ENCODE measurements at regions not wholly inside any gene's neighbourhood (a gene's known extent, or its start where the extent isn't known, plus 50 kb on each side); places are given as distances from the start of the nearest gene placed in this dataset.

DNA sequence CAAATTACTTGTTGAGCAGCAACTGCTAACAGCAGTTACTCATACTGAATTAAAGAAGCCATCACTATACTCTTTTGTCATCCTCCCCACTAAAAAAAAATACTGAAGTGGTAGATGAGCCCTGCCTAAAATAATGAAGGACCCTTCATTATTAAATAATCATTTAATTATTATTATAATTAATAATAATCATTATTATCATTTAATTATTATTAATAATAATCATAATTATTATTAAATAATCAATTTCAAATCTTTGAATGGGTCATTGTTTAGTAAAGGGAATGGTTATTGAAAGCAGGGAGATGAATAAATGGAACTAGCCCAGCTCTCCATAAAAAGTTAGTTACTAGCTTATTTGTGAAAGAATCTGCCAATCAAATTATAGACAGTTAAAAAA is 396.4 kb downstream of the NFIB start:
- ATAC-seq, result no peak
- TF ChIP-seq ARNTL (CRISPR knock-in tag; IDR thresholded peaks at IDR 0.05; ENCODE audit: borderline replicate concordance, low read depth) (no peak), ZFP3 (CRISPR knock-in tag; IDR thresholded peaks at IDR 0.05) (no peak), ZC3H10 (CRISPR knock-in tag; IDR thresholded peaks at IDR 0.05) (no peak), TOX (CRISPR knock-in tag; IDR thresholded peaks at IDR 0.05; ENCODE audit: borderline replicate concordance) (no peak), ZNF8 (CRISPR knock-in tag; IDR thresholded peaks at IDR 0.05) (no peak), BACH2 (CRISPR knock-in tag; IDR thresholded peaks at IDR 0.05; ENCODE audit: borderline replicate concordance) (no peak), RARB (CRISPR knock-in tag; IDR thresholded peaks at IDR 0.05) (no peak), ISL1 (CRISPR knock-in tag; IDR thresholded peaks at IDR 0.05) (no peak), CSDC2 (CRISPR knock-in tag; IDR thresholded peaks at IDR 0.05) (no peak), ZNF70 (CRISPR knock-in tag; IDR thresholded peaks at IDR 0.05) (no peak), SNAI2 (CRISPR knock-in tag; IDR thresholded peaks at IDR 0.05) (no peak), ESRRG (CRISPR knock-in tag; IDR thresholded peaks at IDR 0.05) (no peak), PPARA (CRISPR knock-in tag; IDR thresholded peaks at IDR 0.05; ENCODE audit: borderline replicate concordance) (no peak), TCF4 (CRISPR knock-in tag; IDR thresholded peaks at IDR 0.05; ENCODE audit: borderline replicate concordance) (no peak)
- TF ChIP-seq, protein P1, sequence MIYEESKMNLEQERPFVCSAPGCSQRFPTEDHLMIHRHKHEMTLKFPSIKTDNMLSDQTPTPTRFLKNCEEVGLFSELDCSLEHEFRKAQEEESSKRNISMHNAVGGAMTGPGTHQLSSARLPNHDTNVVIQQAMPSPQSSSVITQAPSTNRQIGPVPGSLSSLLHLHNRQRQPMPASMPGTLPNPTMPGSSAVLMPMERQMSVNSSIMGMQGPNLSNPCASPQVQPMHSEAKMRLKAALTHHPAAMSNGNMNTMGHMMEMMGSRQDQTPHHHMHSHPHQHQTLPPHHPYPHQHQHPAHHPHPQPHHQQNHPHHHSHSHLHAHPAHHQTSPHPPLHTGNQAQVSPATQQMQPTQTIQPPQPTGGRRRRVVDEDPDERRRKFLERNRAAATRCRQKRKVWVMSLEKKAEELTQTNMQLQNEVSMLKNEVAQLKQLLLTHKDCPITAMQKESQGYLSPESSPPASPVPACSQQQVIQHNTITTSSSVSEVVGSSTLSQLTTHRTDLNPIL (CRISPR knock-in tag; IDR thresholded peaks at IDR 0.05; ENCODE audit: low read depth), result no peak
- TF ChIP-seq, protein P2, sequence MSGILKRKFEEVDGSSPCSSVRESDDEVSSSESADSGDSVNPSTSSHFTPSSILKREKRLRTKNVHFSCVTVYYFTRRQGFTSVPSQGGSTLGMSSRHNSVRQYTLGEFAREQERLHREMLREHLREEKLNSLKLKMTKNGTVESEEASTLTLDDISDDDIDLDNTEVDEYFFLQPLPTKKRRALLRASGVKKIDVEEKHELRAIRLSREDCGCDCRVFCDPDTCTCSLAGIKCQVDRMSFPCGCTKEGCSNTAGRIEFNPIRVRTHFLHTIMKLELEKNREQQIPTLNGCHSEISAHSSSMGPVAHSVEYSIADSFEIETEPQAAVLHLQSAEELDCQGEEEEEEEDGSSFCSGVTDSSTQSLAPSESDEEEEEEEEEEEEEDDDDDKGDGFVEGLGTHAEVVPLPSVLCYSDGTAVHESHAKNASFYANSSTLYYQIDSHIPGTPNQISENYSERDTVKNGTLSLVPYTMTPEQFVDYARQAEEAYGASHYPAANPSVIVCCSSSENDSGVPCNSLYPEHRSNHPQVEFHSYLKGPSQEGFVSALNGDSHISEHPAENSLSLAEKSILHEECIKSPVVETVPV (CRISPR knock-in tag; IDR thresholded peaks at IDR 0.05), result no peak
- TF ChIP-seq, protein P3, sequence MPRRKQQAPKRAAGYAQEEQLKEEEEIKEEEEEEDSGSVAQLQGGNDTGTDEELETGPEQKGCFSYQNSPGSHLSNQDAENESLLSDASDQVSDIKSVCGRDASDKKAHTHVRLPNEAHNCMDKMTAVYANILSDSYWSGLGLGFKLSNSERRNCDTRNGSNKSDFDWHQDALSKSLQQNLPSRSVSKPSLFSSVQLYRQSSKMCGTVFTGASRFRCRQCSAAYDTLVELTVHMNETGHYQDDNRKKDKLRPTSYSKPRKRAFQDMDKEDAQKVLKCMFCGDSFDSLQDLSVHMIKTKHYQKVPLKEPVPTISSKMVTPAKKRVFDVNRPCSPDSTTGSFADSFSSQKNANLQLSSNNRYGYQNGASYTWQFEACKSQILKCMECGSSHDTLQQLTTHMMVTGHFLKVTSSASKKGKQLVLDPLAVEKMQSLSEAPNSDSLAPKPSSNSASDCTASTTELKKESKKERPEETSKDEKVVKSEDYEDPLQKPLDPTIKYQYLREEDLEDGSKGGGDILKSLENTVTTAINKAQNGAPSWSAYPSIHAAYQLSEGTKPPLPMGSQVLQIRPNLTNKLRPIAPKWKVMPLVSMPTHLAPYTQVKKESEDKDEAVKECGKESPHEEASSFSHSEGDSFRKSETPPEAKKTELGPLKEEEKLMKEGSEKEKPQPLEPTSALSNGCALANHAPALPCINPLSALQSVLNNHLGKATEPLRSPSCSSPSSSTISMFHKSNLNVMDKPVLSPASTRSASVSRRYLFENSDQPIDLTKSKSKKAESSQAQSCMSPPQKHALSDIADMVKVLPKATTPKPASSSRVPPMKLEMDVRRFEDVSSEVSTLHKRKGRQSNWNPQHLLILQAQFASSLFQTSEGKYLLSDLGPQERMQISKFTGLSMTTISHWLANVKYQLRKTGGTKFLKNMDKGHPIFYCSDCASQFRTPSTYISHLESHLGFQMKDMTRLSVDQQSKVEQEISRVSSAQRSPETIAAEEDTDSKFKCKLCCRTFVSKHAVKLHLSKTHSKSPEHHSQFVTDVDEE (CRISPR knock-in tag; IDR thresholded peaks at IDR 0.05), result no peak
- TF ChIP-seq, protein P4, sequence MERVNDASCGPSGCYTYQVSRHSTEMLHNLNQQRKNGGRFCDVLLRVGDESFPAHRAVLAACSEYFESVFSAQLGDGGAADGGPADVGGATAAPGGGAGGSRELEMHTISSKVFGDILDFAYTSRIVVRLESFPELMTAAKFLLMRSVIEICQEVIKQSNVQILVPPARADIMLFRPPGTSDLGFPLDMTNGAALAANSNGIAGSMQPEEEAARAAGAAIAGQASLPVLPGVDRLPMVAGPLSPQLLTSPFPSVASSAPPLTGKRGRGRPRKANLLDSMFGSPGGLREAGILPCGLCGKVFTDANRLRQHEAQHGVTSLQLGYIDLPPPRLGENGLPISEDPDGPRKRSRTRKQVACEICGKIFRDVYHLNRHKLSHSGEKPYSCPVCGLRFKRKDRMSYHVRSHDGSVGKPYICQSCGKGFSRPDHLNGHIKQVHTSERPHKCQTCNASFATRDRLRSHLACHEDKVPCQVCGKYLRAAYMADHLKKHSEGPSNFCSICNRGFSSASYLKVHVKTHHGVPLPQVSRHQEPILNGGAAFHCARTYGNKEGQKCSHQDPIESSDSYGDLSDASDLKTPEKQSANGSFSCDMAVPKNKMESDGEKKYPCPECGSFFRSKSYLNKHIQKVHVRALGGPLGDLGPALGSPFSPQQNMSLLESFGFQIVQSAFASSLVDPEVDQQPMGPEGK (CRISPR knock-in tag; IDR thresholded peaks at IDR 0.05; ENCODE audit: borderline replicate concordance), result no peak
- TF ChIP-seq, protein P5, sequence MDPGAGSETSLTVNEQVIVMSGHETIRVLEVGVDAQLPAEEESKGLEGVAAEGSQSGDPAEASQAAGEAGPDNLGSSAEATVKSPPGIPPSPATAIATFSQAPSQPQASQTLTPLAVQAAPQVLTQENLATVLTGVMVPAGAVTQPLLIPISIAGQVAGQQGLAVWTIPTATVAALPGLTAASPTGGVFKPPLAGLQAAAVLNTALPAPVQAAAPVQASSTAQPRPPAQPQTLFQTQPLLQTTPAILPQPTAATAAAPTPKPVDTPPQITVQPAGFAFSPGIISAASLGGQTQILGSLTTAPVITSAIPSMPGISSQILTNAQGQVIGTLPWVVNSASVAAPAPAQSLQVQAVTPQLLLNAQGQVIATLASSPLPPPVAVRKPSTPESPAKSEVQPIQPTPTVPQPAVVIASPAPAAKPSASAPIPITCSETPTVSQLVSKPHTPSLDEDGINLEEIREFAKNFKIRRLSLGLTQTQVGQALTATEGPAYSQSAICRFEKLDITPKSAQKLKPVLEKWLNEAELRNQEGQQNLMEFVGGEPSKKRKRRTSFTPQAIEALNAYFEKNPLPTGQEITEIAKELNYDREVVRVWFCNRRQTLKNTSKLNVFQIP (CRISPR knock-in tag; IDR thresholded peaks at IDR 0.05; ENCODE audit: borderline replicate concordance, low read depth), result no peak

DNA sequence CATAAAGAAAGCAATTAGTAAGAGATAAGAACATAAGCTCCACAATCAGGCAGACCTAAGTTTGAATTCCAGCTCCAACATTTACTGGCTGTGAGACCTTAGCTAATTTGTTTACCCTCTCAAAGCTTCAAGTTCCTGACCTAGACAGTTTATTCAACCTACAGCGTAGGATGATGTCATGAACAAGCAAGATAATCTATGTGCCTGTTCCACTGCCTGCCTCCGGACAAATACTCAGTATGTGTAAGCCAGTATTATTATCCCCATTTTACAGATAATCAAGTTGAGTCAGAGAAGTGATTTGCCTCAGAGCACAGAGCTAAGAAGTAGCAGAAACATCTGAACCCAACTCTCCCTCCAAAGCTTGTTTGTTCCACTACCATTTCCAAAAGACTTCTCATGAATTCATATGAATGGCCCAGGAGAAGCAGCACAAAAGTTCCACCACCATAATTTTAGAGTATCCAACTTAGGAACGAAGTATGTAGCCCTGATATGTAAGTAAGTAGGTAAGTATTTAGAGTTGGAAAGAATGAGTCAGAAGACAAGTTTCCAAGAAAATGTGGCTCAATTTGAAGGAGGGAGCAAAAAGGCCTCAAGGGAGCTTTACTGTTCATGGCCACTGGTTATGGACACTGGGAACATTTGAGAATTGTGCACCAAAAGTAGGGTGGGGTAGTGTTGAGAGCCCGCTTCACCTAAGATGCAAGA is 398.2 kb downstream of the NFIB start:
- TF ChIP-seq ISL1 (CRISPR knock-in tag; IDR thresholded peaks at IDR 0.05) (no peak), ESRRG (CRISPR knock-in tag; IDR thresholded peaks at IDR 0.05) (no peak), ZC3H10 (CRISPR knock-in tag; IDR thresholded peaks at IDR 0.05) (no peak), TCF4 (CRISPR knock-in tag; IDR thresholded peaks at IDR 0.05; ENCODE audit: borderline replicate concordance) (no peak)
- TF ChIP-seq, protein P1 (CRISPR knock-in tag; IDR thresholded peaks at IDR 0.05; ENCODE audit: low read depth), result no peak
- TF ChIP-seq, protein P5 (CRISPR knock-in tag; IDR thresholded peaks at IDR 0.05; ENCODE audit: borderline replicate concordance, low read depth), result no peak
- TF ChIP-seq, protein P2 (CRISPR knock-in tag; IDR thresholded peaks at IDR 0.05), result no peak
- ATAC-seq, result no peak

Measured in SK-N-SH treated with all-trans-retinoic acid at 6 μM for 48 hours (cell line).